ENCODE measurements at regions not wholly inside any gene's neighbourhood (a gene's known extent, or its start where the extent isn't known, plus 50 kb on each side); places are given as distances from the start of the nearest gene placed in this dataset.

- Histone ChIP-seq H3K27me3 (no peaks in the 10 kb centered on the region), H3K9ac (no peak overlapping the region), H3K4me2 (no peak overlapping the region), H3K4me3 (no peak overlapping the region), H4K20me1 (no peaks in the 10 kb centered on the region), H3K36me3 (no peaks in the 10 kb centered on the region), H3K9me3 (replicated peaks in 1 of 11) (peaks cover 8 to 29% (median 17%) of the 10 kb centered on the region in 11 experiments; a peak in 21 of 22 replicates), H3K4me1 (no peaks in the 10 kb centered on the region; a peak in 1 of 20 replicates), H3K27ac (no peak overlapping the region)
- no peak for TF ChIP-seq Cebpa-rat (IDR thresholded peaks at IDR 0.05)
Measured at GRCh38 chr5:174288439-174288838, 242.9 kb downstream of the NSG2 start.

- Histone ChIP-seq H3K4me3 (no peak overlapping the region), H3K27me3 (no peaks in the 10 kb centered on the region), H3K4me2 (no peak overlapping the region), H3K4me1 (no peaks in the 10 kb centered on the region; a peak in 1 of 20 replicates), H3K9ac (no peak overlapping the region), H3K36me3 (no peaks in the 10 kb centered on the region), H4K20me1 (no peaks in the 10 kb centered on the region), H3K27ac (no peak overlapping the region), H3K9me3 (replicated peaks in 1 of 11) (peaks cover 8 to 29% (median 17%) of the 10 kb centered on the region in 11 experiments; a peak in 21 of 22 replicates)
- no peak for TF ChIP-seq Cebpa-rat (IDR thresholded peaks at IDR 0.05)
Measured at GRCh38 chr5:174291162-174291561, 245.7 kb downstream of the NSG2 start.

- H3K4me2 ChIP-seq, result no peak overlapping the region
- no peaks in the 10 kb centered on the region for H3K36me3 ChIP-seq
- H3K9me3 ChIP-seq (replicated peaks in 1 of 11), result peaks cover 8 to 29% (median 17%) of the 10 kb centered on the region in 11 experiments; a peak in 21 of 22 replicates
- no peak overlapping the region for H3K9ac ChIP-seq
- TF ChIP-seq Cebpa-rat (IDR thresholded peaks at IDR 0.05), result no peak
- H3K4me1 ChIP-seq, result no peaks in the 10 kb centered on the region; a peak in 1 of 20 replicates
- H3K4me3 ChIP-seq, result no peak overlapping the region
- peak overlapping the region in 4 of 11 experiments; percentile 20 to 43 (median 37); a peak in 3 of 22 replicates for H3K27ac ChIP-seq
- no peaks in the 10 kb centered on the region for H4K20me1 ChIP-seq
- no peaks in the 10 kb centered on the region for H3K27me3 ChIP-seq
Measured at GRCh38 chr5:174292348-174292747, 246.8 kb downstream of the NSG2 start.

- Histone ChIP-seq H3K4me2 (no peak overlapping the region), H3K9me3 (replicated peaks in 1 of 11) (peaks cover 8 to 34% (median 17%) of the 10 kb centered on the region in 11 experiments; a peak in 21 of 22 replicates), H3K4me1 (no peaks in the 10 kb centered on the region; a peak in 1 of 20 replicates), H3K9ac (no peak overlapping the region), H4K20me1 (no peaks in the 10 kb centered on the region), H3K4me3 (no peak overlapping the region), H3K27me3 (no peaks in the 10 kb centered on the region), H3K27ac (peak overlapping the region in 1 of 11 experiments; percentile 43; a peak in 1 of 22 replicates), H3K36me3 (no peaks in the 10 kb centered on the region)
- no peak for TF ChIP-seq Cebpa-rat (IDR thresholded peaks at IDR 0.05)
Measured at GRCh38 chr5:174293006-174293405, 247.5 kb downstream of the NSG2 start.

DNA sequence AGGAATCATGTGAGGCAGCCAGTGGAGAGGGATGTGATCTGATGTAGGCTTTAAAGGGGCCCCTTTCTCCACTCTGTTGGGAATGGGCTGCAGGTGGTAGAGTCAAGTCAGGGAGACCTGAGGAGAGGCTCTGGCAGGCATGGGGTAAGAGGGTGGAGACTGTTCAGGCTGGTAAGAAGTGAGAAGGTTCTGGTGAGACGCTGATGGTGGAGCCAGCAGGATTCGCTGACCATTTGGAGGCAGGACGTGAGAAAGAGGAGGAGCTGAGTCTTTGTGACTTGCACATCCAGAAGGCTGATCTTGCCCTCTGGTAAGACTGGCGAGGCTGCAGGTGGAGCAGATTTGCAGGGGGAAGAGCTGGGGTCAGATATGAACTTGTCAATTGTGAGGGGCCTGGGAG lies 248.0 kb downstream of the NSG2 start:
- peaks cover 8 to 35% (median 17%) of the 10 kb centered on the region in 11 experiments; a peak in 21 of 22 replicates for H3K9me3 ChIP-seq (replicated peaks in 1 of 11)
- H3K4me2 ChIP-seq, result no peak overlapping the region
- H3K36me3 ChIP-seq, result no peaks in the 10 kb centered on the region
- H4K20me1 ChIP-seq, result no peaks in the 10 kb centered on the region
- TF ChIP-seq Cebpa-rat (IDR thresholded peaks at IDR 0.05), result no peak
- no peaks in the 10 kb centered on the region; a peak in 1 of 20 replicates for H3K4me1 ChIP-seq
- no peak overlapping the region for H3K9ac ChIP-seq
- H3K27me3 ChIP-seq, result no peaks in the 10 kb centered on the region
- no peak overlapping the region for H3K27ac ChIP-seq
- H3K4me3 ChIP-seq, result no peak overlapping the region

- Histone ChIP-seq H3K4me1 (no peaks in the 10 kb centered on the region; a peak in 2 of 20 replicates), H4K20me1 (no peaks in the 10 kb centered on the region), H3K27ac (no peak overlapping the region), H3K9ac (no peak overlapping the region), H3K27me3 (no peaks in the 10 kb centered on the region), H3K9me3 (replicated peaks in 1 of 11) (peaks cover 6 to 27% (median 11%) of the 10 kb centered on the region in 11 experiments; a peak in 18 of 22 replicates), H3K4me3 (no peak overlapping the region), H3K4me2 (no peak overlapping the region), H3K36me3 (no peaks in the 10 kb centered on the region)
- TF ChIP-seq Cebpa-rat (IDR thresholded peaks at IDR 0.05), result no peak
Measured at GRCh38 chr5:174294891-174295620, 249.6 kb downstream of the NSG2 start.

DNA sequence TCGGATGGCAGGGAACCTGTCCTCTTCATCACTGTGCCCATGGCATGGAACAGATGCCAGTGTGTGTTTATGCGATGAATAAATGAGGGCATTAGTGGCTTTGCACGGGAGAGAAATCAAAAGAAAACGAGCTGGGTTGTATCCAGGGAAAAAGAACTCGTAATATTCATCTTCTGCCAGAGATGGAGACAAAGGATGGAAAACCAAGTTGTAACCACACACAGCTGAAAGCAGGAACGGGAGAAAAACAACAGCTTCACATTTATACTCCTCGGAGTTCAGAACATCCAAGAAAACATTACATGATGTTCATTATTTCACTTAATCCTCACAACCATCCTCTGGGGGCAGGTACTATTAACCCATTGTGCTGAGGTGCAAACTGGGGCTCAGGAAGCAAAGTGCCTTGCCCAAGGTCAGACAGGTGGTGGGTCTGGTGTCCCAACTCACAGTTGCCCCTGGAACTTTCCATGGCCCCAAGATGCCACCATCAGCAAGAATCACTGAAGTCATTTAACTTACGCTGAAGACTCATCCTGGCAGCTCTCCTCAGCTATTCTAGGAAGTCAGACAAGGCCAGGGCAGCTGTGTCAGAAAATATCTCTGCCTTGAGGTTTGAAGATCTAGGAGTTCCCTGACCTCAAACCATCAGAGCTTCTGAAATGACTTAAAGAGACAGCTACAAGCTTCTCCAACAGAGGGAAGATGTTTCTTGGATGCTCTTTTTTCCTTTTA lies 250.4 kb downstream of the NSG2 start:
- H3K4me2 ChIP-seq, result no peak overlapping the region
- no peak for TF ChIP-seq Cebpa-rat (IDR thresholded peaks at IDR 0.05)
- H3K4me3 ChIP-seq, result no peak overlapping the region
- no peaks in the 10 kb centered on the region; a peak in 2 of 20 replicates for H3K4me1 ChIP-seq
- no peaks in the 10 kb centered on the region for H4K20me1 ChIP-seq
- peaks cover 0 to 21% (median 5%) of the 10 kb centered on the region in 11 experiments; a peak in 7 of 22 replicates for H3K9me3 ChIP-seq (replicated peaks in 1 of 11)
- no peak overlapping the region for H3K9ac ChIP-seq
- no peak overlapping the region for H3K27ac ChIP-seq
- no peaks in the 10 kb centered on the region for H3K36me3 ChIP-seq
- H3K27me3 ChIP-seq, result no peaks in the 10 kb centered on the region

GRCh38 chr5:174300118-174300940 lies 254.8 kb downstream of the NSG2 start:
- Histone ChIP-seq H3K9ac (no peak overlapping the region), H3K27me3 (no peaks in the 10 kb centered on the region), H4K20me1 (no peaks in the 10 kb centered on the region), H3K4me1 (peaks cover 0 to 3% (median 0%) of the 10 kb centered on the region in 10 experiments; a peak in 2 of 20 replicates), H3K36me3 (no peaks in the 10 kb centered on the region), H3K4me2 (no peak overlapping the region), H3K9me3 (replicated peaks in 1 of 11) (peaks cover 0 to 6% (median 0%) of the 10 kb centered on the region in 11 experiments; a peak in 4 of 22 replicates), H3K27ac (no peak overlapping the region), H3K4me3 (no peak overlapping the region)
- TF ChIP-seq Cebpa-rat (IDR thresholded peaks at IDR 0.05), result no peak
